Amygdala (tissue), 56 donors: ENCODE measurements at regions not wholly inside any gene's neighbourhood (a gene's known extent, or its start where the extent isn't known, plus 50 kb on each side); places are given as distances from the start of the nearest gene placed in this dataset.

Experiments used
- DNase-seq, 56 donors: peaks; one replicate each; lab custom pipeline; 2025; lab: John Stamatoyannopoulos, UW

DNA sequence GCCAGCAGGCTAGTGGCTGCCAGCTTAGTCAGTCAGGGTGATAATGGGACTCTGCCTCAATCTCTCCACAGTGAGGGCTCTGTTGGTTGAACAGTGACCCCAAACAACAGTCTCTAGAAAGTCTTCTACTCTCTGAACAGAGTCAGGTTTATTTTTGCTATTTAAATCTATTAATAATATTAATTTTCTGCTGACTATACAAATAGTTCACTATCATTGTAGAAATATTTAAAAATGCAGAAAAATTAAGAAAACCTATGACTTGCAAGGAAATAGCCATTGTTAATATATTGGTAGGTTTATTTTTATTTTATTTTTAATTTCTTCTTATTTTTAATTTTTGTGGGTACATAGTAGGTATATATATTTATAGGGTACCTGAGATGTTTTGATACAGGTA, 67.9 kb upstream of the AADAT start:
- DNase-seq, result no peak

DNA sequence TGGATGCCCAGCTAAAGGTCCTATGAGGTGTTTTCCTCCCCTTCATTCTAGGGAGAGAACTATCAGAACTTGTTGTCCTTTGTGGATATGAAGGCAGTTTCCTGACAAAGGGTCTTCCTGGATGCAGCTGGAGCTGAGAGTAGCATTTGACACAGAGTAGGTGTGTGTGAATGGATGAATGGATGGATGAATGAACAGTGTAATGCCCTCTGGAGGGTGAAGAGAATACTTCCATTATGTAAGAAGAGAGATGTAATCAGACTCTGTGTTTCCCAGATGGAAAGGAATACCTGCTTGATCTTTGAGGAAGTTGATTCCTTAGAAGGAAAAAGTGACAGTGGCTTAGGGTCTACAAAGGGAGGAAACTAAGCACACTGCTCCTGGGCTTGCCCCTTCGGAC, 55.4 kb upstream of the AADAT start:
- DNase-seq, result no peak

DNA sequence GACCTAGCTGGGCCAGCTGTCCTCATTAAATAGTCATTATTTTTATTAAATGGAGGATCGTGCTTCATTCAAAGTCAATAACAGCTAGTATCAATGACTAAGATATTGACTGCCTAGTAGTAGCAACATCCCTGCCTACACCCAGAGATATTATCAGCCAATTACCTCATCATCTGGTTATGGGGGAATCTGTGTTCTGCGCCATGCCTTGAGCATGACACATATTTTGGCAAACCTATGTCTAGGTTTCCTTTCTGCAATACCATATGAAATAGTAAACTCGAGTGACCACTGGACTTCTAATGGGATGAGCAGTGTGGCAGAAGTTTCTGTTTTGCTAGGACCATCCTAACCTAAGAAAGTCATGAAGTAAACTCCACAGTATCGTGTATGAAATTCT, 50.0 kb upstream of the AADAT start:
- no peak for DNase-seq
